ENCODE measurements at regions not wholly inside any gene's neighbourhood (a gene's known extent, or its start where the extent isn't known, plus 50 kb on each side); places are given as distances from the start of the nearest gene placed in this dataset.

GRCh38 chr15:38182900-38183299 is 69.7 kb upstream of the SPRED1 start:
- TF ChIP-seq, protein P1, sequence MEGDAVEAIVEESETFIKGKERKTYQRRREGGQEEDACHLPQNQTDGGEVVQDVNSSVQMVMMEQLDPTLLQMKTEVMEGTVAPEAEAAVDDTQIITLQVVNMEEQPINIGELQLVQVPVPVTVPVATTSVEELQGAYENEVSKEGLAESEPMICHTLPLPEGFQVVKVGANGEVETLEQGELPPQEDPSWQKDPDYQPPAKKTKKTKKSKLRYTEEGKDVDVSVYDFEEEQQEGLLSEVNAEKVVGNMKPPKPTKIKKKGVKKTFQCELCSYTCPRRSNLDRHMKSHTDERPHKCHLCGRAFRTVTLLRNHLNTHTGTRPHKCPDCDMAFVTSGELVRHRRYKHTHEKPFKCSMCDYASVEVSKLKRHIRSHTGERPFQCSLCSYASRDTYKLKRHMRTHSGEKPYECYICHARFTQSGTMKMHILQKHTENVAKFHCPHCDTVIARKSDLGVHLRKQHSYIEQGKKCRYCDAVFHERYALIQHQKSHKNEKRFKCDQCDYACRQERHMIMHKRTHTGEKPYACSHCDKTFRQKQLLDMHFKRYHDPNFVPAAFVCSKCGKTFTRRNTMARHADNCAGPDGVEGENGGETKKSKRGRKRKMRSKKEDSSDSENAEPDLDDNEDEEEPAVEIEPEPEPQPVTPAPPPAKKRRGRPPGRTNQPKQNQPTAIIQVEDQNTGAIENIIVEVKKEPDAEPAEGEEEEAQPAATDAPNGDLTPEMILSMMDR (IDR thresholded peaks at IDR 0.05; ENCODE audit: poor library complexity), result no peak
- TF ChIP-seq EZH2phosphoT487 (IDR thresholded peaks at IDR 0.05; ENCODE audit: low read depth, severe bottlenecking, unreplicated experiment) (no peak), EZH2 (IDR thresholded peaks at IDR 0.05; ENCODE audit: borderline replicate concordance) (no peak)
